Erythroblast (primary cell): ENCODE measurements at regions not wholly inside any gene's neighbourhood (a gene's known extent, or its start where the extent isn't known, plus 50 kb on each side); places are given as distances from the start of the nearest gene placed in this dataset.

Experiments
- GATA1 ChIP-seq: IDR thresholded peaks from 2 replicates; pipeline ENCODE4 v1.6.1; 2011; ENCODE audit warnings: low read depth, mild to moderate bottlenecking, control low read depth, low read length, moderate library complexity
- POLR2A ChIP-seq: IDR thresholded peaks from 2 replicates; pipeline ENCODE4 v1.6.1; 2011; ENCODE audit warnings: mild to moderate bottlenecking, low read length

- TF ChIP-seq POLR2A: no peak
- no peak for TF ChIP-seq GATA1
These were observed 140.0 kb upstream of the RPL38 start for GRCh38 chr17:74063439-74063838.
